ENCODE measurements at regions not wholly inside any gene's neighbourhood (a gene's known extent, or its start where the extent isn't known, plus 50 kb on each side); places are given as distances from the start of the nearest gene placed in this dataset.

- DNase-seq: no peak
These were observed 678.5 kb upstream of the PCDH20 start for GRCh38 chr13:62093984-62094780.

- DNase-seq: no peak
These were observed 677.3 kb upstream of the PCDH20 start for GRCh38 chr13:62092949-62093348.

GRCh38 chr13:62092536-62092935 lies 676.9 kb upstream of the PCDH20 start:
- no peak for DNase-seq

GRCh38 chr13:62088165-62088564 lies 672.5 kb upstream of the PCDH20 start:
- DNase-seq: no peak

GRCh38 chr13:62087124-62087523 lies 671.5 kb upstream of the PCDH20 start:
- DNase-seq: no peak

GRCh38 chr13:62085337-62086229 lies 669.9 kb upstream of the PCDH20 start:
- DNase-seq: no peak

GRCh38 chr13:62084728-62085127 lies 669.1 kb upstream of the PCDH20 start:
- no peak for DNase-seq

- DNase-seq: no peak
These were observed 652.2 kb upstream of the PCDH20 start for GRCh38 chr13:62067821-62068220.

GRCh38 chr13:62065016-62065415 lies 649.4 kb upstream of the PCDH20 start:
- DNase-seq: no peak

GRCh38 chr13:62061751-62062150 lies 646.1 kb upstream of the PCDH20 start:
- no peak for DNase-seq

- no peak for DNase-seq
These were observed 644.9 kb upstream of the PCDH20 start for GRCh38 chr13:62060570-62060969.

- no peak for DNase-seq
These were observed 641.6 kb upstream of the PCDH20 start for GRCh38 chr13:62057286-62057685.

GRCh38 chr13:62049992-62050391 lies 634.3 kb upstream of the PCDH20 start:
- DNase-seq: no peak

GRCh38 chr13:62046512-62046911 lies 630.9 kb upstream of the PCDH20 start:
- peak; percentile 3 for DNase-seq

- DNase-seq: no peak
These were observed 628.0 kb upstream of the PCDH20 start for GRCh38 chr13:62043600-62043999.

GRCh38 chr13:62040806-62041205 lies 625.2 kb upstream of the PCDH20 start:
- DNase-seq: no peak

- no peak for DNase-seq
These were observed 624.4 kb upstream of the PCDH20 start for GRCh38 chr13:62040078-62040477.

GRCh38 chr13:62038214-62038613 lies 622.6 kb upstream of the PCDH20 start:
- no peak for DNase-seq

GRCh38 chr13:62035981-62036380 lies 620.3 kb upstream of the PCDH20 start:
- no peak for DNase-seq

GRCh38 chr13:62033934-62034333 lies 618.3 kb upstream of the PCDH20 start:
- DNase-seq: no peak

- DNase-seq: no peak
These were observed 606.7 kb upstream of the PCDH20 start for GRCh38 chr13:62022369-62022768.

- no peak for DNase-seq
These were observed 604.2 kb upstream of the PCDH20 start for GRCh38 chr13:62019858-62020257.

- no peak for DNase-seq
These were observed 598.6 kb upstream of the PCDH20 start for GRCh38 chr13:62014299-62014698.

- DNase-seq: no peak
These were observed 587.8 kb upstream of the PCDH20 start for GRCh38 chr13:62003452-62003851.

Measured in activated gamma-delta T cell (primary cell).